Muscle layer of duodenum (tissue), 2 donors: ENCODE measurements at regions not wholly inside any gene's neighbourhood (a gene's known extent, or its start where the extent isn't known, plus 50 kb on each side); places are given as distances from the start of the nearest gene placed in this dataset.

Source experiments
- H3K27ac ChIP-seq: one replicate; pipeline ENCODE4 v1.7.0; 2013; ENCODE audit warnings: mild to moderate bottlenecking, low read length
- H3K27me3 ChIP-seq: one replicate; pipeline ENCODE4 v1.7.0; 2013; ENCODE audit warnings: low read depth, mild to moderate bottlenecking, control low read depth, low read length
- H3K36me3 ChIP-seq, 2 donors: one replicate each; pipeline ENCODE4 v1.7.0; 2013; ENCODE audit warnings: low read length in 2 of 2, control low read depth in 1 of 2, mild to moderate bottlenecking in 1 of 2; ENCODE audit not compliant: insufficient read depth in 2 of 2, control insufficient read depth in 1 of 2
- H3K4me1 ChIP-seq, 2 donors: one replicate each; pipeline ENCODE4 v1.7.0; 2013; ENCODE audit warnings: low read length in 2 of 2, mild to moderate bottlenecking in 2 of 2, control low read depth in 1 of 2, moderate library complexity in 1 of 2; ENCODE audit not compliant: insufficient read depth in 2 of 2, control insufficient read depth in 1 of 2
- H3K4me3 ChIP-seq, 2 donors: one replicate each; pipeline ENCODE4 v1.7.0; 2013; ENCODE audit warnings: low read length in 2 of 2, low read depth in 1 of 2, mild to moderate bottlenecking in 1 of 2
- H3K9me3 ChIP-seq, 2 donors: one replicate each; pipeline ENCODE4 v1.7.0; 2013; ENCODE audit warnings: low read length in 2 of 2, control low read depth in 1 of 2, mild to moderate bottlenecking in 1 of 2; ENCODE audit not compliant: control insufficient read depth in 1 of 2
- donor health status: healthy.

DNA sequence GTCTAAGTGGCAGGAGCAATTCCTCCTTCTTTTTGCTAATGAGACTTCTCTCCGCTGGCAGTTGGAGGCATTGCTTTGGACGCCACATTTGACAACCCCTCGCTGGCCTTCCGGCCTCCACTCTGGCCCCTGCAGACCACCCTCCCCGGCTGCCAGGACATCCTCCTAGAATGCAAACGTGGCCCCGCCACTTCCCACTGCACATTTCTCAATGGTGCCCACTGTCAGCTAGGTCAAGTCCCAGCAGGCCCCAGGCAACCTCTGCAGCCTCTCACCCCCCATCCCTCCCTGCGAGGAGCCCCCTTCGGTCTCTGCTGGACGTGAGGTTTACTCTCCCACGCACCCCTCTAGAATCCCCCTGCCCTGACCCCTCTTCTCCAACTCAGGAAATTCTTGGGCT is 250.3 kb downstream of the FOXL1 start:
- no peaks in the 10 kb centered on the region for H3K9me3 ChIP-seq
- H3K36me3 ChIP-seq: no peaks in the 10 kb centered on the region
- H3K4me1 ChIP-seq: no peaks in the 10 kb centered on the region
- no peak overlapping the region for H3K4me3 ChIP-seq
- no peak overlapping the region for H3K27ac ChIP-seq
- H3K27me3 ChIP-seq: peaks cover 6% of the 10 kb centered on the region

DNA sequence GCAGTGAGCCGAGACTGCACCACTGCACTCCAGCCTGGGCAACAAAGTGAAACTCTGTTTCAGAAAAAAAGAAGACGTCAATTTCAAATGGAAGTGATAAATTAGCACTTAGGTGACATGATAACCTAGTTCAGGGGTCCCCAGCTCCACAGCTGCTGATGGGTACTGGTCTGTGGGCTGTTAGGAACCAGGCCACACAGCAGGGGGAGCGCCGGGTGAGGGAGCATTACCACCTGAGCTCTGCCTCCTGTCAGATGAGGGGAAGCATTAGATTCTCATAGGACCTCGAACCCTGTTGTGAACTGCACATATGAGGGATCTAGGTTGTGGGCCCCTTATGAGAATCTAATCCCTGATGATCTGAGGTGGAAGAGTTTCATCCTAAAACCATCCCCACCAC is 253.0 kb downstream of the FOXL1 start:
- Histone ChIP-seq H3K9me3 (no peaks in the 10 kb centered on the region), H3K36me3 (no peaks in the 10 kb centered on the region), H3K4me1 (no peaks in the 10 kb centered on the region), H3K27me3 (peaks cover 5% of the 10 kb centered on the region), H3K27ac (no peak overlapping the region), H3K4me3 (no peak overlapping the region)

DNA sequence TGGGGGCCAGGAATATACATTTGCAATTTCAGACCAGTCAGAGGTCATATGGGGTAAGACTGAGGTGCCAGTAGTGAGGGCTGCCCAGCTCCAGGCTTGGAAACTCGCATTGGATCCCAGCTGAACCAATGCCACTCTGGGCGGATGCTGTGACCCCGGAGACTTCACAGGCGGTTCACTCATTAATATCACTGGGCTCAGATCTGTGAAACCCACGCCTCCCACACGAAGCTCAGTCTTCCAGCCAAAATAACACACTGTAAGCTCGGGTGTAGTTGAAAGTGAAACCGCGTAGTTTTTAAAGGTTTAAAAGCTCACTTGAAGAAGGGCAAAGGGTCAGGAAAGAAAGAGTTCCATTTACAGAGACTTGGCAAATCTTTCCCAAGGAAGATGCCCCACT is 254.8 kb downstream of the FOXL1 start:
- Histone ChIP-seq H3K9me3 (no peaks in the 10 kb centered on the region), H3K4me1 (no peaks in the 10 kb centered on the region), H3K27ac (no peak overlapping the region), H3K36me3 (no peaks in the 10 kb centered on the region), H3K4me3 (no peak overlapping the region), H3K27me3 (no peaks in the 10 kb centered on the region)

DNA sequence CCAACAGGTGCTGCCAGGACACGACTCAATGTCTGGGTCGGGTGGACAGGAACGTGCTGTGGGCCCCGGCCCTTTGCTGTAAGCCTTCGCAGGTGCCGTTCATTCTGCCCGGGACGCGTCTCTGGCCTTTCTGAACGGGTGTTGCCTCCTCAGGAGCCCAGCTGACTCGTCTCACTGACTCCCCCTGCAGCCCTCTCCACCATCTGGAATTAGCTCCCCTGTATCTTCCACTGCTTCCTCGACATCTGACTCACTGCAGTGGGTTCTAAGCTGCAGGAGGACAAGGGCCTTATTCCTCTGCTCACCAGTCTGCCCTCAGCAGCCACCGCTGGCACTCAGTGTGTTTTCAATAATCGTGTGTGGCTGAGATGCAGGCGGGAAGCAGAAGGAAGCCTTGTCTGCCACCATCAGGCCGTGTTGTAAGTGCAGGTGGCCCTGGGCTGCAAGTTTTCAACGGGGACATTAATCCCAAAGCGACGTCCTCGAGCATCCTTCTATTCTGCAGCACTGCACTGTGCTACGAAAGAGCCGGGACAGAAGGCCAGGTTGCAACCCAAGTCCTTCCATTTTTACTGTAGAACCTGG is 256.2 kb downstream of the FOXL1 start:
- Histone ChIP-seq H3K4me1 (no peaks in the 10 kb centered on the region), H3K9me3 (no peaks in the 10 kb centered on the region), H3K36me3 (no peaks in the 10 kb centered on the region), H3K27ac (no peak overlapping the region), H3K4me3 (no peak overlapping the region), H3K27me3 (no peaks in the 10 kb centered on the region)

DNA sequence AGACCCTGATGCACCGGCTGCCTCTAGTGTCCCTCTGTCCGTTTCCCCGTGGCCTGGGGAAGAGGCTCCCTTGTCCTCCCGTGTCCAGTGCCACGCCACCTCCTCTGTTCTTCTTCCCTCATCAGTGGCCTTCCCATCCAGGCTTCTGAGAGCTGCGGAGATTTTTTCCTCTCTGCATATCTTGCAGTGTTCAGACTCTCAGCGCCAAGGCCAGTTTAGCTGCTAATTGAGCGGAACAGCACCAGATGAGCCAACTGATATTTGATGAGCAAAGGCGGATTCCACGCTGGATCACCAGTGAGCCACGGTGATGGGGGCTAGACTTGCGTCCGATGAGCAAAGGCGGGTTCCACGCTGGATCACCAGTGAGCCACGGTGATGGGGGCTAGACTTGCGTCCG is 257.6 kb downstream of the FOXL1 start:
- Histone ChIP-seq H3K4me1 (no peaks in the 10 kb centered on the region), H3K36me3 (no peaks in the 10 kb centered on the region), H3K9me3 (no peaks in the 10 kb centered on the region), H3K27ac (no peak overlapping the region), H3K4me3 (no peak overlapping the region), H3K27me3 (no peaks in the 10 kb centered on the region)

DNA sequence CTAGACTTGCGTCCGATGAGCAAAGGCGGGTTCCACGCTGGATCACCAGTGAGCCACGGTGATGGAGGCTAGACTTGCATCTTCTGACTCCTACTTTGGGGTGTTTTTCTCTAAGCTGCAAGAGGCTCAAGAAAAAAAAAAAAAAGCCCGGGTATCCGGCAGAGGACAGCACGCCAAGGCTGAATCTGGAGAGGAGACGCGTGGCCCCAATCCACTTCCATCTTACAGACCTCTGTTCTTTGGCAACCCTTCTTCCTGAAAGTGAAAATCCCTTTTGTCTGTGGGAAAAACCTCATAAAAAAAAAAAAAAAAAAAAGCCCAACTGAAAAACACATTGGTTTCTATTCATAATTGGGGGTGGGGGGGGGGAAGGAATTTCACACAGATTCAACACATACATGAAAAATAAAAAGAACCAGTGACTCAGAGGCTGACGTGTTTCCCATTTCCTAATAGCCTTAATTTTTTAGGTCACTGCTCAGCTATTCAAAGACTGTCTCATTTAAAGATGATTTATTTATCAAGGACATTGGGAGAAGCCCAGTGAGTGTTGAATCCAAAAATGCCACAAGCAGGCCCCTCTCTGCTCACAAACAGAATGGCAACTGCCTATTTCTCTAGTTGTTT is 258.3 kb downstream of the FOXL1 start:
- Histone ChIP-seq H3K27ac (no peak overlapping the region), H3K4me3 (no peak overlapping the region), H3K9me3 (no peaks in the 10 kb centered on the region), H3K4me1 (no peaks in the 10 kb centered on the region), H3K36me3 (no peaks in the 10 kb centered on the region), H3K27me3 (no peaks in the 10 kb centered on the region)

DNA sequence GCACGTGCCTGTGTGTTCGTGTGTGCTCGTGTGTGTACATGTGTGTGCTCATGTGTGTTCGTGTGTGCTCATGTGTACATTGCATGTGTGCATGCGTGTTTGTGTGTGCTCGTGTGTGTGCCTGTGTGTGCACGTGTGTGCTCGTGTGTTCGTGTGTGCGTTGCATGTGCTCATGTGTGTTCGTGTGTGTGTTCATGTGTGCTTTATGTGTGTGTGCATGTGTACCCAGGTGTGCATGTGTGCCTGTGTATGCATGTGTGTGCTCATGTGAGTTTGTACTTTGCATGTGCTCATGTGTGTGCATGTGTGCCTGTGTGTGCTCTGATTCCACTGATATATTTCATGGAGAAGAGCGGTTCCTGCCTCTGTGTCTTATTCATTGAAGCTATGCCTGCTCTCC is 265.5 kb downstream of the FOXL1 start:
- Histone ChIP-seq H3K27me3 (no peaks in the 10 kb centered on the region), H3K4me1 (no peaks in the 10 kb centered on the region), H3K9me3 (no peaks in the 10 kb centered on the region), H3K27ac (no peak overlapping the region), H3K4me3 (no peak overlapping the region), H3K36me3 (no peaks in the 10 kb centered on the region)

DNA sequence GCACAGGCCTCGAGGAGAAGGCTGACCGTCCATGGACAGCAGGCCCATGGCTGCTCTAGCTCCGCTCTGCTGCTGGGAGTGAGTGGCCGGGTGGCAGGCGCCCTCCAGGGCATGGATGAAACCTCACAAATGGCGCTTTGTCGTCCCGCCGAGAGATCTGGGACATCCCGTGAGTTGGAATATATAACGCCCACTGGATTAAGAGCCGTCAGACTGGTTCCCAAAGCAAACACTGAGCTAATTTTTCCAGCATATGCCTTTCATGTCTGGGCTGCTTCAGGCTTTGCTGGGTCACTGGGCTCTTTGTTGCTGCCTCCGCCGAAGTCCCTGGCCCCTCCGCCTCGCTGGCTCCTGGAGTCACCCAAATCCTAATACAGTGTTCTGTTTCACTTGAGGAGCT is 266.3 kb downstream of the FOXL1 start:
- H3K4me1 ChIP-seq: no peaks in the 10 kb centered on the region
- no peak overlapping the region for H3K27ac ChIP-seq
- no peak overlapping the region for H3K4me3 ChIP-seq
- no peaks in the 10 kb centered on the region for H3K36me3 ChIP-seq
- H3K9me3 ChIP-seq: no peaks in the 10 kb centered on the region
- H3K27me3 ChIP-seq: no peaks in the 10 kb centered on the region

DNA sequence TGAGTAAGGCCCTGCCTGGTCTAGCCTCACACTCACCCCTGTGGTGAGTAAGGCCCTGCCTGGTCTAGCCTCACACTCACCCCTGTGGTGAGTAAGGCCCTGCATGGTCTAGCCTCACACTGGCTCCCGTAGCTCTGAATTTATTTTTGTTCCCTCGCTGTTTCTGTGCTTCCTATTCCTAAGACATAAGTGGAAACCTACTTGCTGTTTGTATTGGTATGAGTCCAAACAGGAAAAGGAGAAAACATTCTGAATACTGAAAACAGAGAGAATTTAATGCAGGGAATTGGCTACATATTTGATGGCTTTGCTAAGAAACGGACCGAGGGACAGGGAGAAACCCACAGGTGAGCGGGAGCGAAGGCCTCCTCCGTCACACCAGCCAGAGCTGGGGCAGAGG is 267.8 kb downstream of the FOXL1 start:
- no peaks in the 10 kb centered on the region for H3K9me3 ChIP-seq
- no peaks in the 10 kb centered on the region for H3K4me1 ChIP-seq
- no peaks in the 10 kb centered on the region for H3K36me3 ChIP-seq
- no peak overlapping the region for H3K27ac ChIP-seq
- no peak overlapping the region for H3K4me3 ChIP-seq
- no peaks in the 10 kb centered on the region for H3K27me3 ChIP-seq

DNA sequence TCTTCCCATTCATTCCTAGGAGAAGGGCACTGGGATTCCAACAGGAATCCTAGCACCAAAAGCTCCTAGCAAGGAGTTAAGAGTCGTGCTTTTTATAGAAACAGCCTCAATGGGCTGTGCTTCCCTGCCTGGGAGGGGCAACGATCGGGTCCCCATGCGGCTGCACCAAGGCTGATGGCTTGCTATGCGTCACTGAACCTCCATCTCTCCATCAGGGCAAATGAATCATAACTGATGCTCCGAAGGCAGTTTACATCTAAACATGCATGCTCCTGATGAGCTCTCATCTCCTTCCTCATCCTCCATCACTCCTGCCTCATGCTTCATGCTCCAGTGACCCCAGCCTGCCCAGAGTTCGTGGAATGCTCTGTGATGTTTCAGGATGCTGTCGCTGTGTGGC is 270.5 kb downstream of the FOXL1 start:
- no peaks in the 10 kb centered on the region for H3K9me3 ChIP-seq
- H3K27ac ChIP-seq: no peak overlapping the region
- H3K4me3 ChIP-seq: no peak overlapping the region
- no peaks in the 10 kb centered on the region for H3K4me1 ChIP-seq
- no peaks in the 10 kb centered on the region for H3K36me3 ChIP-seq
- no peaks in the 10 kb centered on the region for H3K27me3 ChIP-seq

DNA sequence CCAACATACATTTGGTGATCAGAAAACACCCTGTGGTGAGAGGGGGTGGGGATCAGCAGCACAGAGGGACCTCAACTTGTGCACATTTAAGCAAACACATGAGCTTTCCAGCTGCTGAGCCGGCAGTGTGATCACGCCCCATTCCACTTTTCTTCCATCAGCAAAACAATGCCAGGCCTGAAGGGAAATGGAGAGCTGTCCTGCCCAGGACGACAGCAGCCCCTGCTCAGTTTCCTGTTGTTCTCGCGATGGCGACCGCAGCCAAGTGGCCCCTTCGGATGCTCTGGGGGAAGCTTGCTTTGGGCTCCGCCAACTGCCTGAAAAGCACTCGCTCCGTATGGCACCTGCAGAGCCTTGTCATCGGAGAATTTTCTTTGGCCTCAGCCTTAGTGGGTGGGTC is 272.3 kb downstream of the FOXL1 start:
- Histone ChIP-seq H3K27me3 (no peaks in the 10 kb centered on the region), H3K36me3 (no peaks in the 10 kb centered on the region), H3K27ac (no peak overlapping the region), H3K9me3 (no peaks in the 10 kb centered on the region), H3K4me1 (no peaks in the 10 kb centered on the region), H3K4me3 (no peak overlapping the region)

DNA sequence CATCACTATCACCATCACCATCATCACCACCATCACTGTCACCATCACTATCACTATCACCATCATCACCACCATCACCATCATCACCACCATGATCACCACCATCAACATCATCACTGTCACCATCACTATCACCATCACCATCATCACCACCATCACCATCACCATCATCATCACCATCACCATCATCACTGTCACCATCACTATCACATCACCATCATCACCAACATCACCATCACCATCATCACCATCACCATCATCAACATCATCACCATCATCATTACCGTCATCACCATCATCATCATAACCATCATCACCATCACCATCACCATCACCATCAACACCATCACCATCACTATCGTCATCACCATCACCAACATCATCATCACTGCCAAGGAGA is 273.8 kb downstream of the FOXL1 start:
- Histone ChIP-seq H3K9me3 (no peaks in the 10 kb centered on the region), H3K27me3 (no peaks in the 10 kb centered on the region), H3K27ac (no peak overlapping the region), H3K4me1 (no peaks in the 10 kb centered on the region), H3K4me3 (no peak overlapping the region), H3K36me3 (no peaks in the 10 kb centered on the region)
